ENCODE measurements at regions not wholly inside any gene's neighbourhood (a gene's known extent, or its start where the extent isn't known, plus 50 kb on each side); places are given as distances from the start of the nearest gene placed in this dataset.
"Not testable (repeated sequence)": the region's sequence is repeated elsewhere in the genome, so short reads cannot be mapped to it uniquely, and the experiment has no call there.

GRCh38 chr15:24304747-24305146 is 370.8 kb upstream of the NPAP1 start:
- FAIRE-seq; DNase-seq (ENCODE audit: low spot score): not testable (repeated sequence)

GRCh38 chr15:24305643-24306042 is 369.9 kb upstream of the NPAP1 start:
- not testable (repeated sequence) for FAIRE-seq; DNase-seq (ENCODE audit: low spot score)

- FAIRE-seq: not testable (repeated sequence)
Measured at GRCh38 chr15:24309700-24310099, 365.9 kb upstream of the NPAP1 start.

GRCh38 chr15:24311692-24312091 is 363.9 kb upstream of the NPAP1 start:
- not testable (repeated sequence) for DNase-seq (ENCODE audit: low spot score); FAIRE-seq

More at GRCh38 chr15:24309700-24310099, 365.9 kb upstream of the NPAP1 start:
- not testable (repeated sequence) for DNase-seq (ENCODE audit: low spot score)

- DNase-seq (ENCODE audit: low spot score); FAIRE-seq: not testable (repeated sequence)
Measured at GRCh38 chr15:24316326-24316725, 359.2 kb upstream of the NPAP1 start.

- FAIRE-seq (no peak), DNase-seq (ENCODE audit: low spot score) (no peak)
Measured at GRCh38 chr15:24318981-24319380, 356.6 kb upstream of the NPAP1 start.

GRCh38 chr15:24324096-24324495 is 351.5 kb upstream of the NPAP1 start:
- not testable (repeated sequence) for FAIRE-seq; DNase-seq (ENCODE audit: low spot score)

- DNase-seq (ENCODE audit: low spot score); FAIRE-seq: not testable (repeated sequence)
Measured at GRCh38 chr15:24326513-24326912, 349.1 kb upstream of the NPAP1 start.

- DNase-seq (ENCODE audit: low spot score); FAIRE-seq: not testable (repeated sequence)
Measured at GRCh38 chr15:24331964-24332363, 343.6 kb upstream of the NPAP1 start.

GRCh38 chr15:24341876-24342275 is 333.7 kb upstream of the NPAP1 start:
- DNase-seq (ENCODE audit: low spot score); FAIRE-seq: not testable (repeated sequence)

GRCh38 chr15:24352777-24353176 is 322.8 kb upstream of the NPAP1 start:
- not testable (repeated sequence) for DNase-seq (ENCODE audit: low spot score); FAIRE-seq

- FAIRE-seq; DNase-seq (ENCODE audit: low spot score): not testable (repeated sequence)
Measured at GRCh38 chr15:24381103-24381502, 294.5 kb upstream of the NPAP1 start.

GRCh38 chr15:24385258-24385657 is 290.3 kb upstream of the NPAP1 start:
- not testable (repeated sequence) for FAIRE-seq; DNase-seq (ENCODE audit: low spot score)

- DNase-seq (ENCODE audit: low spot score): no peak
Measured at GRCh38 chr15:24394303-24394702, 281.3 kb upstream of the NPAP1 start.

GRCh38 chr15:24412649-24413048 is 262.9 kb upstream of the NPAP1 start:
- not testable (repeated sequence) for FAIRE-seq; DNase-seq (ENCODE audit: low spot score)

More at GRCh38 chr15:24394303-24394702, 281.3 kb upstream of the NPAP1 start:
- FAIRE-seq: no peak

GRCh38 chr15:24426286-24427054 is 249.1 kb upstream of the NPAP1 start:
- FAIRE-seq; DNase-seq (ENCODE audit: low spot score): not testable (repeated sequence)

- not testable (repeated sequence) for FAIRE-seq; DNase-seq (ENCODE audit: low spot score)
Measured at GRCh38 chr15:24427055-24427400, 248.5 kb upstream of the NPAP1 start.

GRCh38 chr15:24435075-24435820 is 240.3 kb upstream of the NPAP1 start:
- not testable (repeated sequence) for DNase-seq (ENCODE audit: low spot score); FAIRE-seq

GRCh38 chr15:24437270-24437669 is 238.3 kb upstream of the NPAP1 start:
- FAIRE-seq; DNase-seq (ENCODE audit: low spot score): not testable (repeated sequence)

GRCh38 chr15:24437735-24438134 is 237.8 kb upstream of the NPAP1 start:
- not testable (repeated sequence) for FAIRE-seq; DNase-seq (ENCODE audit: low spot score)

- FAIRE-seq; DNase-seq (ENCODE audit: low spot score): not testable (repeated sequence)
Measured at GRCh38 chr15:24477107-24478025, 198.2 kb upstream of the NPAP1 start.
